B cell (primary cell): ENCODE measurements at regions not wholly inside any gene's neighbourhood (a gene's known extent, or its start where the extent isn't known, plus 50 kb on each side); places are given as distances from the start of the nearest gene placed in this dataset.
A peak's percentile ranks its signal among the peaks of the same experiment; 100 is the strongest.
"Not testable (repeated sequence)": the region's sequence is repeated elsewhere in the genome, so short reads cannot be mapped to it uniquely, and the experiment has no call there.

Experiments used
- ATAC-seq: fragments of 200-7000 bp; cut with Tn5 transposase; one replicate; pipeline ENCODE4 v1.10.0; 2021; ENCODE audit warnings: low read depth, mild to moderate bottlenecking, moderate number of reproducible peaks, moderate library complexity
- CTCF ChIA-PET: fragments of 350-600 bp; sonication (Branson Sonifier 250); formaldehyde crosslinking; loops from one replicate; lab custom pipeline; 2021; ENCODE audit warnings: antibody characterized with exemption, inconsistent platforms; lab: Charles Lee
- POLR2A ChIA-PET: fragments of 350-600 bp; sonication (Branson Sonifier 250); formaldehyde crosslinking; loops from one replicate; lab custom pipeline; 2021; ENCODE audit warnings: antibody characterized with exemption; lab: Charles Lee
- DNase-seq: peaks from one replicate; pipeline ENCODE4 v3.0.0; 2013
- H2AFZ ChIP-seq: 2 replicates; pipeline ENCODE4 v1.6.1; 2012; ENCODE audit warnings: mild to moderate bottlenecking, low read depth, low read length; ENCODE audit not compliant: insufficient read depth, poor library complexity, severe bottlenecking
- H3K27ac ChIP-seq, 2 donors: 1 replicate in 1 of 2; 2 replicates in 1 of 2; pipeline ENCODE4 v1.5.1; 2012 to 2013; ENCODE audit warnings: low read length in 2 of 2, mild to moderate bottlenecking in 2 of 2, moderate library complexity in 1 of 2
- H3K27me3 ChIP-seq, 4 experiments: fragments of 200-600 bp in 1 of 4; sonication (generic) in 1 of 4; replicated peaks in 1 of 4; 1 replicate in 2 of 4; 2 replicates in 2 of 4; pipeline versions ENCODE4 v1.6.1 to v1.7.0; 2013 to 2016; ENCODE audit warnings: low read length in 3 of 4, mild to moderate bottlenecking in 2 of 4, mixed read lengths in 1 of 4, moderate library complexity in 1 of 4; ENCODE audit not compliant: insufficient read depth in 4 of 4, control insufficient read depth in 3 of 4; ENCODE audit errors: control extremely low read depth in 1 of 4
- H3K36me3 ChIP-seq, 2 experiments: replicated peaks in 1 of 2; 1 replicate in 1 of 2; 2 replicates in 1 of 2; pipeline versions ENCODE4 v1.6.1 to v1.7.1; 2013; ENCODE audit warnings: low read length in 1 of 2; ENCODE audit not compliant: insufficient read depth in 2 of 2, control insufficient read depth in 1 of 2; ENCODE audit errors: control extremely low read depth in 1 of 2, extremely low read depth in 1 of 2
- H3K4me1 ChIP-seq, 2 donors: fragments of 200-600 bp in 1 of 2; sonication (generic) in 1 of 2; 1 replicate in 1 of 2; 2 replicates in 1 of 2; pipeline versions ENCODE4 v1.5.1 to v1.6.1; 2013 to 2017; ENCODE audit warnings: low read length in 2 of 2; ENCODE audit not compliant: control insufficient read depth in 2 of 2, insufficient read depth in 2 of 2
- H3K4me2 ChIP-seq: replicated peaks from 2 replicates; pipeline ENCODE3; 2012; ENCODE audit warnings: mild to moderate bottlenecking, low read depth, low read length; ENCODE audit not compliant: poor library complexity, severe bottlenecking
- H3K4me3 ChIP-seq, 5 experiments: fragments of 200-600 bp in 1 of 5; sonication (generic) in 1 of 5; 1 replicate in 3 of 5; 2 replicates in 2 of 5; pipeline versions ENCODE4 v1.5.1 to v1.7.0; 2011 to 2016; ENCODE audit warnings: low read length in 4 of 5, mild to moderate bottlenecking in 4 of 5, low read depth in 2 of 5, control low read depth in 1 of 5, moderate library complexity in 1 of 5; ENCODE audit not compliant: insufficient read depth in 1 of 5; ENCODE audit errors: control extremely low read depth in 1 of 5, extremely low read depth in 1 of 5
- H3K79me2 ChIP-seq: fragments of 200-600 bp; sonication (generic); one replicate; pipeline ENCODE4 v1.6.0; 2016; ENCODE audit warnings: low read length; ENCODE audit not compliant: control insufficient read depth, insufficient read depth
- H3K9ac ChIP-seq: fragments of 200-600 bp; sonication (generic); 2 replicates; pipeline ENCODE4 v1.6.1; 2017; ENCODE audit warnings: mild to moderate bottlenecking, low read length, moderate library complexity
- H3K9me3 ChIP-seq, 3 donors: one replicate each; pipeline versions ENCODE4 v1.6.1 to v1.7.1; 2013; ENCODE audit warnings: low read length in 2 of 3; ENCODE audit not compliant: control insufficient read depth in 2 of 3, insufficient read depth in 1 of 3; ENCODE audit errors: control extremely low read depth in 1 of 3
- H4K20me1 ChIP-seq: 2 replicates; pipeline ENCODE4 v1.6.0; 2012; ENCODE audit warnings: mild to moderate bottlenecking, low read length; ENCODE audit not compliant: insufficient read depth, control insufficient read depth, poor library complexity, severe bottlenecking
- H3K27ac Mint-ChIP-seq: one replicate; pipeline ENCODE4 v1.8.0; 2021; ENCODE audit warnings: mixed read lengths
- H3K27me3 Mint-ChIP-seq: one replicate; pipeline ENCODE4 v1.8.0; 2021; ENCODE audit warnings: mixed read lengths
- H3K4me1 Mint-ChIP-seq: one replicate; pipeline ENCODE4 v1.8.0; 2021; ENCODE audit warnings: mixed read lengths
- H3K4me3 Mint-ChIP-seq: one replicate; pipeline ENCODE4 v1.8.0; 2021; ENCODE audit warnings: mixed read lengths
- H3K9me3 Mint-ChIP-seq: one replicate; pipeline ENCODE4 v1.8.0; 2022; ENCODE audit warnings: mixed read lengths; ENCODE audit not compliant: insufficient read depth
- EZH2 ChIP-seq: IDR thresholded peaks from 2 replicates; pipeline ENCODE4 v1.6.1; 2012; ENCODE audit warnings: borderline replicate concordance, low read depth, mild to moderate bottlenecking, moderate library complexity, low read length; ENCODE audit not compliant: insufficient read depth, poor library complexity, severe bottlenecking
- WGBS: methylation state at CpG from one replicate; pipeline ENCODE4 v1.1.5; 2013; ENCODE audit warnings: missing lambda C conversion rate; ENCODE audit not compliant: insufficient coverage; 5-methylcytosine and 5-hydroxymethylcytosine counted together
- intact Hi-C: fragments of 100-400 bp; cut with micrococcal nuclease; formaldehyde crosslinking; loops from one replicate; pipeline ENCODE4 v1.10.0; 2022
- TF ChIP-seq, protein P1 (sequence below): fragments of 200-600 bp; IDR thresholded peaks from one replicate; pipeline ENCODE4 v1.8.0; 2022; ENCODE audit warnings: antibody characterized with exemption, mild to moderate bottlenecking

DNA sequence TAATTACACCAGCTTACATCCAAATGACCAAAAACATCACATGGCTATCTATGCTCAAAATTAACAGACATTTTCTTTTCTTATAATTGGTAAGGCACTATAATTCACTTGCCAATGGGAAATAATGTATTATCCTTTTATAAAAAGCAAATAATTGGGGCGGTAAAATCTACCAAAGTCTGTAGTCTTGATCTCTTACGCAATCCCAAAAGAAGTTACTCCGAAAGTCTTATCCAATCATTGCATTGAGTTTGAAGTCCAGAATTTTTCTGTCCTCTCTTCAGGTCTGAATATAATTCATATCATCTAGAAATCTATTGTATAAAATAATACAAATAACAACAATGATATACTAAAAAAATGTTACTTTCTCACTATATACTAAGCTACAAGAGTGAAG lies 273.3 kb upstream of the CADM2 start:
- Mint-ChIP-seq H3K9me3 (no peaks in the 10 kb centered on the region), H3K4me1 (no peaks in the 10 kb centered on the region), H3K27ac (no peak overlapping the region), H3K4me3 (no peak overlapping the region), H3K27me3 (no peaks in the 10 kb centered on the region)
- Histone ChIP-seq H3K9me3 (no peaks in the 10 kb centered on the region), H3K4me2 (no peak overlapping the region), H3K79me2 (no peaks in the 10 kb centered on the region), H2AFZ (no peak overlapping the region), H3K9ac (no peak overlapping the region), H3K4me3 (no peak overlapping the region), H3K27me3 (no peaks in the 10 kb centered on the region), H3K27ac (no peak overlapping the region), H4K20me1 (no peaks in the 10 kb centered on the region), H3K36me3 (no peaks in the 10 kb centered on the region), H3K4me1 (no peaks in the 10 kb centered on the region)
- CTCF ChIA-PET: no interaction called here
- ATAC-seq (no peak), DNase-seq (no peak)
- WGBS: no CpG with 5 or more reads among the region's 3 CpGs
- TF ChIP-seq, protein P1, sequence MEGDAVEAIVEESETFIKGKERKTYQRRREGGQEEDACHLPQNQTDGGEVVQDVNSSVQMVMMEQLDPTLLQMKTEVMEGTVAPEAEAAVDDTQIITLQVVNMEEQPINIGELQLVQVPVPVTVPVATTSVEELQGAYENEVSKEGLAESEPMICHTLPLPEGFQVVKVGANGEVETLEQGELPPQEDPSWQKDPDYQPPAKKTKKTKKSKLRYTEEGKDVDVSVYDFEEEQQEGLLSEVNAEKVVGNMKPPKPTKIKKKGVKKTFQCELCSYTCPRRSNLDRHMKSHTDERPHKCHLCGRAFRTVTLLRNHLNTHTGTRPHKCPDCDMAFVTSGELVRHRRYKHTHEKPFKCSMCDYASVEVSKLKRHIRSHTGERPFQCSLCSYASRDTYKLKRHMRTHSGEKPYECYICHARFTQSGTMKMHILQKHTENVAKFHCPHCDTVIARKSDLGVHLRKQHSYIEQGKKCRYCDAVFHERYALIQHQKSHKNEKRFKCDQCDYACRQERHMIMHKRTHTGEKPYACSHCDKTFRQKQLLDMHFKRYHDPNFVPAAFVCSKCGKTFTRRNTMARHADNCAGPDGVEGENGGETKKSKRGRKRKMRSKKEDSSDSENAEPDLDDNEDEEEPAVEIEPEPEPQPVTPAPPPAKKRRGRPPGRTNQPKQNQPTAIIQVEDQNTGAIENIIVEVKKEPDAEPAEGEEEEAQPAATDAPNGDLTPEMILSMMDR: no peak
- no peak for TF ChIP-seq EZH2
- intact Hi-C loops: no loop called here
- POLR2A ChIA-PET: no interaction called here

DNA sequence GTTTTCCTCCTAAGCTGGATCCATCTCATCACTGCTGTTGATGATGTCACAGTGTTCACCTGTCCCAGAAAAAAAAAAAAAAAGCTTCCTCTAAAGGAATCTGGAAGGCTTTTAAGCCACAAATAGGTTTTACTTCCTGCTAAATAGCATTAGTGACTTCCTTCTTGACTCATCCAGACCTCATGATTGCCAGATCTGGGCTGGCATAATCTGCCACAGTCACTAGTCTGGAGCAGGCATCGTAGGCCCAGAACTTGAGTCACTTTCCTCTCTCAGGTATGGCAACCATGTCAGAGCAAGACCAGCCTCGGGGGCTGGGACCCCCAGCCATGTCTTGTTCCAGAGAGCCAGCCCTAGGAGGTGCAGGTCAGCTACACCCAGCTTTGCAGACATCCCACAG lies 266.5 kb upstream of the CADM2 start:
- ATAC-seq: no peak
- no peak for DNase-seq
- H4K20me1 ChIP-seq: no peaks in the 10 kb centered on the region
- H2AFZ ChIP-seq: no peak overlapping the region
- H3K4me2 ChIP-seq: no peak overlapping the region
- H3K4me3 ChIP-seq: no peak overlapping the region
- H3K36me3 ChIP-seq: no peaks in the 10 kb centered on the region
- H3K4me1 ChIP-seq: no peaks in the 10 kb centered on the region
- TF ChIP-seq, protein P1: no peak
- no peak for TF ChIP-seq EZH2
- H3K79me2 ChIP-seq: no peaks in the 10 kb centered on the region
- intact Hi-C loops: no loop called here
- Mint-ChIP-seq H3K27me3 (no peaks in the 10 kb centered on the region), H3K9me3 (no peaks in the 10 kb centered on the region), H3K4me3 (no peak overlapping the region), H3K27ac (no peak overlapping the region), H3K4me1 (no peaks in the 10 kb centered on the region)
- H3K9me3 ChIP-seq: peaks cover 0 to 4% (median 0%) of the 10 kb centered on the region in 3 donors
- no peaks in the 10 kb centered on the region for H3K27me3 ChIP-seq
- ChIA-PET POLR2A (no interaction called here), CTCF (no interaction called here)
- no peak overlapping the region for H3K9ac ChIP-seq
- no peak overlapping the region for H3K27ac ChIP-seq
- 40% methylated on average over 2 of the region's 2 CpGs for WGBS

DNA sequence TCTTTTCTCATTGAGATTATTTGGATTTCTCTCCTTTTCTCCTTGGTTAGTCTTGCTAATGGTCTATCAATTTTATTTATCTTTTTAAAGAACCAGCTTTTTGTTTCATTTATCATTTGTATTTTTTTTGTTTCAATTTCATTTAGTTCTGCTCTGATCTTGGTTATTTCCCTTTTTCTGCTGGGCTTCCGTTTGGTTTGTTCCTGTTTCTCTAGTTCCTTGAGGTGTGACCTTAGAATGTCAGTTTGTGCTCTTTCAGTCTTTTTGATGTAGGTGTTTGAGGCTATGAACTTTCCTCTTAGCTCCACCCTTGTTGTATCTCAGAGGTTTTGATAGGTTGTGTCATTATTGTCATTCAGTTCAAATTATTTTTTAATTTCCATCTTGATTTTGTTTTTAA lies 248.5 kb upstream of the CADM2 start:
- POLR2A ChIA-PET, H3K27ac Mint-ChIP-seq, H3K36me3 ChIP-seq, ATAC-seq, H4K20me1 ChIP-seq, H2AFZ ChIP-seq, H3K27me3 ChIP-seq, intact Hi-C loops, H3K9me3 ChIP-seq, H3K27me3 Mint-ChIP-seq, H3K9ac ChIP-seq, CTCF ChIA-PET, H3K79me2 ChIP-seq, H3K4me1 ChIP-seq: not testable (repeated sequence)
- H3K27ac ChIP-seq: peak overlapping the region in 1 of 2 donors; percentile 29
- Mint-ChIP-seq H3K4me3 (peak overlapping the region; percentile 2), H3K4me1 (peaks cover 10% of the 10 kb centered on the region), H3K9me3 (peaks cover 17% of the 10 kb centered on the region)
- peak; percentile 50 for DNase-seq
- H3K4me2 ChIP-seq: peak overlapping the region; percentile 30
- WGBS: no CpG with 5 or more reads among the region's 1 CpG
- H3K4me3 ChIP-seq: peak overlapping the region in 1 of 5 experiments; percentile 10
